IPS-15b (cell line): ENCODE measurements at regions not wholly inside any gene's neighbourhood (a gene's known extent, or its start where the extent isn't known, plus 50 kb on each side); places are given as distances from the start of the nearest gene placed in this dataset.

Experiments
- H3K27me3 ChIP-seq: one replicate; pipeline ENCODE4 v1.6.1; 2013; ENCODE audit warnings: low read length; ENCODE audit not compliant: control insufficient read depth, insufficient read depth
- H3K36me3 ChIP-seq: one replicate; pipeline ENCODE4 v1.6.1; 2013; ENCODE audit warnings: low read length; ENCODE audit not compliant: control insufficient read depth, insufficient read depth
- H3K4me1 ChIP-seq: one replicate; pipeline ENCODE4 v1.6.1; 2013; ENCODE audit warnings: mild to moderate bottlenecking, low read length; ENCODE audit not compliant: control insufficient read depth, insufficient read depth
- H3K4me3 ChIP-seq: one replicate; pipeline ENCODE4 v1.5.1; 2013; ENCODE audit warnings: low read depth, low read length
- H3K9ac ChIP-seq: one replicate; pipeline ENCODE4 v1.6.1; 2013; ENCODE audit warnings: low read depth, mild to moderate bottlenecking, low read length
- H3K9me3 ChIP-seq: one replicate; pipeline ENCODE4 v1.6.1; 2013; ENCODE audit warnings: mild to moderate bottlenecking, low read length; ENCODE audit not compliant: control insufficient read depth, insufficient read depth

DNA sequence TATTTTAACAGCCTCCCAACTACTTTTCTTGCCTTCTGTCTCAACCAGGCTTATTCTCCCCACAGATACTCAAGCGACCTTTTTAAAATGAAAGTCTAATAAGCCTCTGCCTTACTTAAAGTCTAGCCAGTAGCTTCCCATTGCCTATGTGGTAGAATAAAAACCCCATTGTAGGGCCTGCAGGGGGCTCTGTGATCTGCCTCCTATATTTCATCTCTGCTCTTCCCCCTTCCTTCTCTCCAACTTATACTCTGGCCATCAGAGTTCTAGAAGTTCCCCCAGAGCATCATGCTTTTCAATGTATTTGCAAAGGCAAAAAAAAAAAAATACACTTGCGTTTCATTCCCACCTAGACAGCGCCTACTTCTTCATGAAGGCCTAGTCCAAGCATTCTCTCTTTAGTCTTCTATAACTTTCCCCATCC, 167.7 kb upstream of the ADO start:
- H3K36me3 ChIP-seq: no peaks in the 10 kb centered on the region
- no peaks in the 10 kb centered on the region for H3K9me3 ChIP-seq
- H3K9ac ChIP-seq: no peak overlapping the region
- no peaks in the 10 kb centered on the region for H3K27me3 ChIP-seq
- no peak overlapping the region for H3K4me3 ChIP-seq
- no peaks in the 10 kb centered on the region for H3K4me1 ChIP-seq

DNA sequence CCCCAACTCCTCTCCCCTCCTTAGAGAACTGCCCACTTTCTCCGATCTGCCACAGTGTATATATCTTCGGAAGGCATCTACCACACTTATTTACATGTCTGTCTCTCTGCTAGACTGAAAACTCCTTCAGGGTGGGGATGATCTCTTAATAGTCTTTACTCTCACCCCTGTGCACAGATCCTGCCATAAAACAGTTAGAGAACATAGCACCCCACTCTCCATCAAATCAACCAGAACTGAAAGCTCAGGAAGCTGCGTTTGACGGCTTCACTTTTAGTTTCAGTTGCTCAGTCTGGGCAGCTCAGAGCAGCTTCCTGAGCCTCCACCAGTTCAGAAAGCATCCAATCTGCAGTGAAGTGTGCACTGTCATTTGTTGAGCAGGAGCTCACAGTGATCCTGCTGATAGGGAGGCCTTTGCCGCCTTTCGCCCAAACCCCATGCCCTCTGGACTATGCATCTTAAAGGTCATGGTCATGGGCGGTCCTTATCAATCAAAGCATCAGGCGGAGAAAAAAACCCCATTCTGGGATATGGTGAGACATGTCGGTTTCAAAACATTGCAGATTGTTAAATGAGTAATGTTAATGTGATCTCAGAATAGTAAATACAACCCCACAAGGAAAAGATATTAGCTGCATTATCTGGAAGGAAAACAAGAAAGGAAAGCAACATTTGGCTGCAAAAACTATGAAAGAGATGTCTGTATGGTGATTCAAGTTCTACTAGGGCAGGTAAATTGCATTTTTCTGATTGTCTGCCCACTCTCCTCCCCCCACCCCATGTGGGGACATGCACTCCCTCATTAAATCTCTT, 167.1 kb upstream of the ADO start:
- Histone ChIP-seq H3K9me3 (no peaks in the 10 kb centered on the region), H3K27me3 (no peaks in the 10 kb centered on the region), H3K4me1 (no peaks in the 10 kb centered on the region), H3K36me3 (no peaks in the 10 kb centered on the region), H3K9ac (no peak overlapping the region), H3K4me3 (no peak overlapping the region)

DNA sequence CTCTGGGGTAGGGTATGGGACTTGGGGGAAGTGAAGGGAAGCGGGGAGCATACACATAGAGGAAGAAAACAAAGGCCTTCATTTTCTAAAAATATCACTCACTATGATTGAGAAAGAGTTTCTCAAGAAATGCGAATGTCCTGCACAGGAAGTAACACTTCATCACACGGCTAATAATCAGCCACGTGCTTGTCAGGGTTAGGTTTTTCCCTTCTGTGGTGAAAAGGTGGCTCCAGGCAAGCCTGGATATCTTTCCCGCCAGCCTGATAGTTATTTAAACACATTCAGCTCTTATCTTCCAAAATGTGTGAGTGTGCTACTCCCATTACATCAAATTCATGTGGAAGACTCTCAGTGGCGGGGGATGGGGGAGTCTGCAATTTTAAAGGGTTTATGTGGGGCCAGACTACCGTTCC, 166.4 kb upstream of the ADO start:
- Histone ChIP-seq H3K9ac (no peak overlapping the region), H3K4me1 (no peaks in the 10 kb centered on the region), H3K36me3 (no peaks in the 10 kb centered on the region), H3K27me3 (no peaks in the 10 kb centered on the region), H3K9me3 (no peaks in the 10 kb centered on the region), H3K4me3 (no peak overlapping the region)

DNA sequence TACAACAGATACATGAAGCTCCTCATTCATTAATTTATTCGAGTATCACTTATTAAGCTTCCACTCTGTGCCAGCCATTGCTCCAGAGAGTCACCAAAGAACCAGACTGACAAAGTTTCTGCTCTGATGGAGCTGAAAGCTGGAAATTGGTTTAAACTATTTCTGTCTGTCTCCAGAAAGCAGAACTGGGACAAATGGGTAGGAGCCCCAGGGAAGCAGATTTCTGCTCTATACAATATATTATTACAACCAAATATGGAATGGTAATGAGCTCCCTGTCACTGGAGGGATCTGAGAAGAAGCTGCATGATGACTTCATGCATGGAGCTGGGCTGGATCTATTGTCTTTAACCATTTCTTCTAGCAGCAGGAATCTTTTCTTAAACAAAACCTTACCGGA, 165.4 kb upstream of the ADO start:
- Histone ChIP-seq H3K9ac (no peak overlapping the region), H3K27me3 (no peaks in the 10 kb centered on the region), H3K9me3 (no peaks in the 10 kb centered on the region), H3K4me3 (no peak overlapping the region), H3K36me3 (no peaks in the 10 kb centered on the region), H3K4me1 (no peaks in the 10 kb centered on the region)

- no peaks in the 10 kb centered on the region for H3K36me3 ChIP-seq
- H3K4me1 ChIP-seq: no peaks in the 10 kb centered on the region
- no peak overlapping the region for H3K9ac ChIP-seq
- no peak overlapping the region for H3K4me3 ChIP-seq
- no peaks in the 10 kb centered on the region for H3K27me3 ChIP-seq
- H3K9me3 ChIP-seq: no peaks in the 10 kb centered on the region
Measured at GRCh38 chr10:62640411-62640810, 164.1 kb upstream of the ADO start.

- H3K27me3 ChIP-seq: no peaks in the 10 kb centered on the region
- no peaks in the 10 kb centered on the region for H3K9me3 ChIP-seq
- H3K4me1 ChIP-seq: no peaks in the 10 kb centered on the region
- no peak overlapping the region for H3K4me3 ChIP-seq
- H3K9ac ChIP-seq: no peak overlapping the region
- H3K36me3 ChIP-seq: no peaks in the 10 kb centered on the region
Measured at GRCh38 chr10:62643606-62644587, 160.6 kb upstream of the ADO start.

DNA sequence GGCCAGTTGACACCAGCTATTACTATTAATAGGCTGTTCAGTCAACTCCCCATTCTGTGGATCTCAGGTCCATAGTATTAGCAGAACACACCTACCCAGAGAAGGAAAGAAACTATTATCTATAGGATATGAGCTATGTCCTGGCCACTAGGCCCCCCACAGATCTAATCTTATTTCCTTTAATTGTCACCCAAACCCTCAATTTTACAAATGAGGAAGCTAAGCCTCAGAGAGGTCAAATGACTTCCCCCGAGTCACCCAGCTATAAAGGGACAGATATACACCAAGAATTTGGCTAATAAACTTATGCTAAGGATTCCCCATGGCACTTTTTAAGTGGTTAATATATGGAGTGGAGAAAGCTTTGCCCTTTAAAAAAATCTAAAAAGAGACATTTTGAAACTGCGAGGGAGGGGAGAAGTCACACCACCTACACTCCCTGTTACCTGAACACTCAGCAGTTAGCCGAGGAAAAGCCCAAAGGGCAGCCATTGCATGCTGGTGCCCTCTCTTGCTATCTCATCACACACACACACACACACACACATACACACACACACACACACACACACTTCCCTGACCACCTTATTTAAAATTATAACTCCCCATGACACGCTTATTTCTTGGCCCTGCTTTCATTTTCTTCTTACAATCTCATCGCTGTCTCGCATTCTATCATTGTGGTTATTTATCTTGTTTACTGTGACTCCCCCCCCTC, 157.0 kb upstream of the ADO start:
- H3K4me3 ChIP-seq: no peak overlapping the region
- no peaks in the 10 kb centered on the region for H3K4me1 ChIP-seq
- no peaks in the 10 kb centered on the region for H3K36me3 ChIP-seq
- no peaks in the 10 kb centered on the region for H3K9me3 ChIP-seq
- H3K27me3 ChIP-seq: no peaks in the 10 kb centered on the region
- no peak overlapping the region for H3K9ac ChIP-seq

GRCh38 chr10:62648921-62649320, 155.6 kb upstream of the ADO start:
- H3K9ac ChIP-seq: no peak overlapping the region
- H3K9me3 ChIP-seq: no peaks in the 10 kb centered on the region
- no peaks in the 10 kb centered on the region for H3K27me3 ChIP-seq
- no peaks in the 10 kb centered on the region for H3K36me3 ChIP-seq
- H3K4me1 ChIP-seq: no peaks in the 10 kb centered on the region
- H3K4me3 ChIP-seq: no peak overlapping the region

DNA sequence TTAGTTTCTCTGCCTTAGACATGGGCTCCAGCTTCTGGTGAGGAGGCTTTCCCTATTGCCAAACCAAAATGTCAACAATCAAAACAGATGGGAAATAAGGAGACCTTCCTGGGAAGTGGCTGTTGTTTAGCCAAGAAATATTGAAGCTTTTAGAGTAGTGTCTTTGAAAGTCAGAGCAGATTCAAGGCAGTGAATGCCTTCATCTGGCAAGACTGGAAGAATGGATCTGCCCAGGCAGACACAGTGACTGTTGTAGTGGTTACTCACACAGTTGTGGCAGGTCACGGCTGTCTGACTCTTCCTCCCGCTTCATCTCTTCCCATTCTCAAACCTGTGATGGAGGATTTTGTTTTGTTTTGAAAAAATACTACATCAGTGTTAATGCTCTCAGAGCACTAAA, 154.1 kb upstream of the ADO start:
- H3K4me3 ChIP-seq: no peak overlapping the region
- no peaks in the 10 kb centered on the region for H3K9me3 ChIP-seq
- no peaks in the 10 kb centered on the region for H3K36me3 ChIP-seq
- no peak overlapping the region for H3K9ac ChIP-seq
- H3K27me3 ChIP-seq: no peaks in the 10 kb centered on the region
- no peaks in the 10 kb centered on the region for H3K4me1 ChIP-seq

- Histone ChIP-seq H3K27me3 (no peaks in the 10 kb centered on the region), H3K4me1 (no peaks in the 10 kb centered on the region), H3K9ac (no peak overlapping the region), H3K4me3 (no peak overlapping the region), H3K9me3 (no peaks in the 10 kb centered on the region), H3K36me3 (no peaks in the 10 kb centered on the region)
Measured at GRCh38 chr10:62651341-62651740, 153.2 kb upstream of the ADO start.

- Histone ChIP-seq H3K4me1 (no peaks in the 10 kb centered on the region), H3K4me3 (no peak overlapping the region), H3K9me3 (no peaks in the 10 kb centered on the region), H3K9ac (no peak overlapping the region), H3K36me3 (no peaks in the 10 kb centered on the region), H3K27me3 (no peaks in the 10 kb centered on the region)
Measured at GRCh38 chr10:62652114-62652513, 152.4 kb upstream of the ADO start.
